Dedifferentiated amniotic fluid mesenchymal stem cell (primary cell): ENCODE measurements at regions not wholly inside any gene's neighbourhood (a gene's known extent, or its start where the extent isn't known, plus 50 kb on each side); places are given as distances from the start of the nearest gene placed in this dataset.

Source experiments
- DNase-seq: peaks from one replicate; pipeline ENCODE4 v3.0.0-alpha.2; 2016; ENCODE audit errors: extremely low spot score

GRCh38 chr18:72181241-72181764 is 362.8 kb downstream of the CBLN2 start:
- no peak for DNase-seq

DNA sequence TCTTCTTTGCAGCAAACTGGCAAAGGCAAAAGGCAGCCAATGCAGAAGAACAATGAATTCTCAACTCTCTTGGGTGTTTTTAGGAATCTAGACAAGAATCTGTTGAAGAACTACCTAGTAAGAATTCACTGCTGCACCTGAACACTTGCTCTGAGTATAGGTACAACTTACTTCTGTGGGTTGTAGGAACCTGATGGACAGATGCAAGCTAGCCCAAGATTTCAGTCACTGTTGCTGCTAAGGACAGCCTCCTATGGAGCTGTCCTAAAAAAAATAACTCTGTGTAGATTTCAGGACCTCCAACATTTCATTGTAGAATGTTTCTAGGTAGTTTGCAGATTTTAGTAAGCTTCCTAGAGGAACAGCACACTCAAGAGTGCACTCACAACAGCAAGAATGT is 363.5 kb downstream of the CBLN2 start:
- DNase-seq, result no peak

GRCh38 chr18:72174972-72175649 is 369.0 kb downstream of the CBLN2 start:
- no peak for DNase-seq

- DNase-seq, result no peak
Observed at GRCh38 chr18:72171596-72171995, 372.5 kb downstream of the CBLN2 start.

- no peak for DNase-seq
Observed at GRCh38 chr18:72161691-72162090, 382.5 kb downstream of the CBLN2 start.

- no peak for DNase-seq
Observed at GRCh38 chr18:72160510-72161445, 383.4 kb downstream of the CBLN2 start.

DNA sequence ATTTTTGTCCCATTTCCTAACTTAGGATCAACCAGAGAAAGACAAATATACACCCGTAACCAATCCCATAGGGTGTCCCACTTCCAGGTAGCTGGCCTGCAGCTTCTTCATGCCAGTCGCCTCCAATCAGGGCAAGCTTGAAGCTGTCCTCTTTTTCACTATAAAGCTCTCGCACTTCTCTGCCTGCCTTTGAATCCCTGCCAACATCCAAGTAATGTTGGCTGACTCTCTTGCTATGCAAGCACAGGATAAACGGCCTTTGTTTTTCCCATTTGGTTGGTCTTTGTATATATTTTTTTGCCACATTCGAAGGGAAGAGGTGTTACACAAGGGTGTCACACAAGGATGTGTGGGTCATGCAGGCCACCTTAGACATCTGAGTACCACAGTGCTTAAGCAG is 388.8 kb downstream of the CBLN2 start:
- no peak for DNase-seq

GRCh38 chr18:72154926-72155325 is 389.2 kb downstream of the CBLN2 start:
- DNase-seq, result no peak

GRCh38 chr18:72152935-72153334 is 391.2 kb downstream of the CBLN2 start:
- no peak for DNase-seq

- DNase-seq, result no peak
Observed at GRCh38 chr18:72147830-72148229, 396.3 kb downstream of the CBLN2 start.

- DNase-seq, result no peak
Observed at GRCh38 chr18:72140007-72140406, 404.1 kb downstream of the CBLN2 start.

DNA sequence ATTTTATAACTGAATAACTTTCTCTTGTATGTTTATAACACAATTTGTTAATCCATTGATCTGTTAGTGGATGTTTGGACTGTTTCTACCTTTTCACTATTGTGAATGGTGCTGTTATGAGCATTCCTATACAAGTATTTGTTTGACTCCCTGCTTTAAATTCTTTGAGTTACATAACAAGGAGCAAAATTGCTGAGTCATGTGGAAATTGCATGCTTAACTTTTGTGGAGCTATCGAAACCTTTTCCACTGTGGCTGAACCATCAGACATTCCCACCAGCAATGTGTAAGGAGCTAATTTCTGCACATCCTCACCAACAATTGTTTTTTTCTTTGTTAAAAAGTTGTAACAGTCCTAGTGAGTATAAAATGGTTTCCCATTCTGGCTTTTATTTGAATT is 415.5 kb downstream of the CBLN2 start:
- peak; percentile 33 for DNase-seq

DNA sequence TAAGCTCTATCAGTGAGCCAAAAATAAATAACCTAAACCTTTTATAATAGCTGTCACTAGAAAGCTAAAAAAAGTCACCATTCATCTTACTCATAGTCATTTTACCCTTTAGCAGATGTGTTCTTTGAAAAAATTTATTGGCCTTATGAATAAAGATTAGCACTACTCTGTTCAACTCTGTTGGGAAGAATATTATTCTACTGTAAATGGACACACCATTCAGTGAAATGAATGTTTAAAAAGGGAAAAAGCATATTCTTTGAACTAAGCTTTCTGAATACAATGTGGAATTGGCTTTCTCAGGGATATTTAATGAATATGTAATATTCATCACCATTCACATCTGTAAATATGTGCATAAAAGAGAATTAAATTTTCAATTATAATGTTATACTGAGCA is 422.0 kb downstream of the CBLN2 start:
- DNase-seq, result no peak

GRCh38 chr18:72119082-72119481 is 425.1 kb downstream of the CBLN2 start:
- no peak for DNase-seq

- DNase-seq, result no peak
Observed at GRCh38 chr18:72114801-72115594, 429.1 kb downstream of the CBLN2 start.

GRCh38 chr18:72107647-72108383 is 436.3 kb downstream of the CBLN2 start:
- DNase-seq, result peak; percentile 74

DNA sequence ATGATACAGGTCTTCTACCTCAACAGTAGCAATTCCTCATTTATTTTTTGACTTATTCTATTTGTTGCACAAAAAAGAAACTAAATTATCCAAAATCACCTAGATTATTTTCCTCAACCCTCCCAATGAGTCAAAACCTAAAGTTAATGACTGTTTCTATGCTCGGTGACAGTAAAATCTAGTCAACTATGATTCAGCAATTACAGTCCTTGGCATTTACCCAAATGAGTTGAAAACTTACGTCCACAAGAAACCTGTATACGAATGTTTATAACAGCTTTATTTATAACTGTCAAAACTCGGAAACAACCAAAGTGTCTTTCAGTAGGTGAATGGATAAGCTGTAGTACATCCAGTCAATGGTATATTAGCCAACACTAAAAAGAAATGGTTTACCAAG is 439.3 kb downstream of the CBLN2 start:
- no peak for DNase-seq

DNA sequence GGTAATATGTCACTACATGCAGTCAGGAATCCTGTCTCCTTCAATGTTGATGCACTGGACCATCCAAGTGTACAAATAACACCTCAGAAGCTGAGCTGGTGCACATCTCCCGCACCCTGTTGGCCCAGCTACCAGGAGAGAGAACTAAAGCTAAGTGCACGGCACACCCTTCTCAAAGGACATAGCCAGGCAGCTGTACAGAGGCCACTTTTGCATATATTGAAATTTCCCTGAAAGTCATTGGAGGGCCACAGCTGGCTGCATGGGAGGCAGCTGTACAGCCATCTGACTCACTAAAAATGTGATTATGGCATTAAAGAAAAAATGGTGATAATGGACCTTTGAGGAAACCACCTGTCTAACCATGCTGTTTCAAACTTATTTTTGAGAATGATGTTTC is 441.7 kb downstream of the CBLN2 start:
- no peak for DNase-seq

DNA sequence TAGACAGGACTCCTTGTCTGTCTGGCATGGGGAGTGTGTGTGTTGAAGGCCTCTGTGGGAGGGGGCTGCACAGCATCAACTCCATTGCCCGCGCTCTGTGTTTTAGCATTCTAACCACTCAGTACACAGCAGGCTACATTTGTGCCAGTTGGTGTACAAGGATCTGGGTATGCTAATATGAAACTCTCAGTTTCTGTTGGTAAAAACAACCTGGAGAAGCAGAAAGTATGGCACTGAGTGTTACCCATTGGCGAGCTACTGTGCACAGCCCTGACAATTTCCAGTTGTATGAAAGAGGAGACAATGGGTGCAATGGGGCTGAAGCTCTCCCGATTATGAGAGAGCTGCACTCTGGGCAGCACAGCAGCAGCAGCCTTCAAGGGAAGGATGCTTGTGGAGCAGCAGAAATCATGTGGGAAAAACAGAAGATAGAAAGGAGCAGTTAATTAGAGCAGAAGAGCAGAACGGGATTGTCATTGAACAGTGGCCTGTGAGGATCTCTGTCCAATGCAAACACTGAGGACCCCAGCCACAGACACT is 443.6 kb downstream of the CBLN2 start:
- no peak for DNase-seq

DNA sequence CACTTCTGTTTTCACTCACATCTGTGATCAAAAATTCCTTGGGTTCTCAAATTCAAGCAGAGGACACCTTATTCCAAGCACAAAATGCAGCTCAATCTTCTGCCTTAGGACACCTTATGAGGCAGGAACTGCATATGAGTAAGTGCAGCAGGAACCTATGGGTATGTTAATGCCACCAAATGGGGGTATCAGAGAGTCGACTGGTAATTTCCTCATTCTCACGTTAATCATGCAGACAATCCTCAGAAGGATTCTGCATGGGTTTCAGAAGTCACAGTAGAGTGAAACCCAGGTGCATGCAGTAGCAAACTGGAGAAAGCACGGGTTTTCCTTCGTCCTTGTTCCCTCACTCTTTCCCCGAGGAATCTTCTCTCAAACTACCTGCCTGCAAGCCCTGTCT is 452.8 kb downstream of the CBLN2 start:
- no peak for DNase-seq

- no peak for DNase-seq
Observed at GRCh38 chr18:72089432-72089831, 454.7 kb downstream of the CBLN2 start.
